HG02759 (cell line): ENCODE measurements at regions not wholly inside any gene's neighbourhood (a gene's known extent, or its start where the extent isn't known, plus 50 kb on each side); places are given as distances from the start of the nearest gene placed in this dataset.

ENCODE experiments used
- ATAC-seq: cut with Tn5 transposase; IDR thresholded peaks from one replicate; pipeline ENCODE4 v1.9.1; 2021; ENCODE audit warnings: mild to moderate bottlenecking, moderate library complexity; ENCODE audit not compliant: unreplicated experiment

DNA sequence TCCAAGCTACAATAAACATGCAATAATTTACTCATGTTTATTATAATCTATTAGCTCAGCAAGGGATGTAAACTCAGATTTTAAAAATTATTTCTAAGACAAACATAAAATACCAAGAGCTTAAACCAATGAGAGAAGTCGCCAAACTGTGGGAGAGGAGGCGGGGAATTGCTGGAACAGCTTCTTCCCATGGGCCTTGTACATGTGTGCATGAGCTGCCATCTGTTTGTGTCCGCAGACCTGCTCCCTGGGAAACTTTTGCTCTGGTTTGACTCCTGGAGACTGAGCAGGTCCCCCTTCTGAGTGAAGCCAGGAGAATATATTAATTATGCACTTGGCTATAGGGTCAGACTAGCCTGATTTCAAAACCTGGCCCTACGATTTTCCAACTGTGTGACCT, 655.9 kb upstream of the SOX11 start:
- no peak for ATAC-seq

DNA sequence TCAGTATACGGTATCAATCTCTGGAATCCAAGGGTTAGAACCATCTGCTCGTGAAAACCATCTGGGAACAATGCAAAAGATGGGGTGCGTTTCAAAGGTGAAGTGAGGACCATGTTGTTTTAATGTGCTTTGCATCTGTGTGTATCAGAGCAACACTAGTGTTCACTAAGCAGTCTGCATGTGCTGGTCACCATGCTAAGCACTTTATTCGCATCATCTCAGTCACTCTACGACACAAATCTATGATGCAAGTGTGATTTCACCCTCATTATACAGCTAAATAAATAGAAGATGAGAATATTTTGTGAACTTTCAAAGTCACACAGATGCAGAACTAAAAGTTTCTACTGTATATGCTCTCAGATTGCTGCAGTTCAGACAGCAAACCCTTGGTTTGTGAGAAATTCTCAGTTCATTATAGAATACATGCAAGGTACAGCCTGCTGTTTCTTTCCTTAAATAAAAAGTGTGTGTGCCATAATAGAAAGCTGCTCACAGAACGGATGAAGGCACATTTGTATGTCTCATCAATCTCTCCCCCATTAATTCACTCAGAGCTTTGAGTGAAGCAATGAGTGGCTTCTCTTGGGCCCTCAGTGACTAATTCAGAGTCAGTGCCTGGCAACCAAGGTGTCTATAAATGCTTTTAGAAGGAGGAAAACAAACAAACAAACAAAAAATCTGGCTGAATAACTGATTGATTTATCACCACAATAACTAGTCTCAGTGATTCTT, 652.8 kb upstream of the SOX11 start:
- no peak for ATAC-seq

DNA sequence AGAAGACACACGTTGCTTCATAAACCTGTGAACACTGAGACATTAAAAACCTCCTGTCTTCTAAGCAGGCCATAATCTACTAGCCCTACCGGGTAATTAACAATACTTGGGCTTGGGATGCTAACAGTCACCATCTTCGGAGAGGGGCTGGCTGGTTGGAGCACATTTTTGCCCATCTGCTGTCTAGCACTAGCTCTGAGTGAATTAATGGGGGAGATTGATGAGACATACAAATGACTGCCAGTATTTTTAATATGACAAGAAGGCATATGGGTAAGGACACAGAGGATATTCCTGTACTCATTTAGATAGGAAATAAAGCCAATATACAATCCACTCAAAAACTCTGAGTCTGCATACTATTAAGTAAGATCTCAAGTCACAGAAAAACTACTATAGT, 651.6 kb upstream of the SOX11 start:
- ATAC-seq: no peak

DNA sequence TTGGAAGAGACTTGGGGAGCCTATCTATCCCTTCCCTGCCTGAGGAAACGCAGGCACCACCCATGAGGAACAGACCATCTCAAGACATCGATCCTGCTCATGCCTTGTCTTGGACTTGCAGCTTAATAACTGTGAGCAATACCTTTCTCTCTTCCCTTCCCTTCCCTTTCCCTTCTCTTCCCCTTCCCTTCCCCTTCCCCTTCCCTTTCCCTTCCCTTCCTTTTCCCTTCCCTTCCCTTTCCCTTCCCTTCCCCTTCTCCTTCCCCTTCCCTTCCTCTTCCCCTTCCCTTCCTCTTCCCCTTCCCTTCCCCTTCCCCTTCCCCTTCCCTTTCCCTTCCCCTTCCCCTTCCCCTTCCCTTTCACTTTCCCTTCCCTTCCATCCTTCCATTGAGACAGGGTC, 650.7 kb upstream of the SOX11 start:
- no peak for ATAC-seq

DNA sequence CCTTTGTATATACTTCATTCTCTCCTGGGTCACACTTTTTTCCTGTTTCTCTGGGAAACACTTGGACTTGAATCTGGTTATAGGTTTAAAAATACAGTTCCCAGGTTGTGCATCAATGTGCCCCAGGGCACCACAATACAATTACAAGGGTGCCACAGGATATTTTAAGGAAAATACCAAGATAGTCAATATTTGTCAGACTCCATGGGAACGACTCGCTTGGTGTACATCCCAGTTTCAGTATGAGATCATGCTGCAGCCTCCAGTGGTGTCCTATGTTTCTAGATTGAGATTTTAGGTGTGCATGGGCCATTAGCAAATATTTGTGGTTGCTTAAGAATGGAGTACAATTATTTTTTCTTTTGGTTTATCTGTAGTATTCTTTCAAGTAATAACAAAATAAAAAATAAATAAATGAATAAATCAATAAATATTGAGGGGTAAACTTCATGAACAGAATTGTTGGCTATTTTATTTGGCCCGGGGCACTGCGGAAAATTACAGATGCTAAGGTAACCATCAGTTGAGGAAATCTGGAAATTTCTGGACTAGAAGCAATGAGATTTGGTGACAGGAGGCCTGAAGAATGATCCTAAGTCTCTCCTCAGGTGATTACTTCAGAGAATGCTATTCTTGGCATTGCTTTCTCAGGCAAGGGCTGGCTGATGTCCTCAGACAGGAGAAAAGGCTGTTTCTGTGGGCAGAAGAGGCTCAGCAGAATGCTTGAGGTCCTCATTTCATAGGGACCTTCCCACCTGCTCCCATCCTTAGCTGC, 649.3 kb upstream of the SOX11 start:
- no peak for ATAC-seq

DNA sequence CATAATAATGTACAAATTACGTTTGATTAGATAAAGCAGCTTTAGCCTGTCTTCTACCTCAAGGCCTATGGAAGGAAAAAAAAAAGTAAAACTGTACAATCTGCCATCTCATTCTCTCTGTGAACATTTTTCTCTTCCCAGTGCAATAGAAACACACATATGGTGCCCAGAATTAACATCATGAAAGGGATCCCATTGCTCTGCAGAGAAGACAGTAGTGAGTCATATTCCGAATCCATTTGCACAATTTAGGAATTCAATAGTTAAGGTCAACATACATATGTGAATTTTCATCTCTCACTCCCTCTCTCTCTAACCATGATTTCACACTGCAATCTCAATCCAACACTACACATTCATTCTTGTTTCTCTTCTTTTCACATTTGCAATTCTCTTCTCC, 640.9 kb upstream of the SOX11 start:
- ATAC-seq: no peak

DNA sequence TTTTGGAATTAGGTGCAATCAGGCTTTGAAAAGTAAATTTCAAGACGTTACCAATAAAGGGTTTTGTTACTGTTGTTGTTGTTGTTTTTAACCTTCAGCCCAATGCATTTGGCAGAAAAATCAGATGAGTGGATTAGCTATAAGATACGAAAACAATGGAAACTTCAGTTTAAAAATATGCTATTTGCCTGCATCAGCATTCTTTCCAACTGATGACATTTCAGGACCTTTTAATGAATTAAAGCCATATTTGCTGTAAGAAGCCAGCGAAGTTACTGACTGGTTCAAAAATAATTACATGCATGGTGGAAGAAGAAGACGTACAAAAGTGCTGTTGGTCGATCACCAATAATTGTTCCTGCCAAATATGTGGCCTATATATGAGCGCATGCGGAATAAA, 639.3 kb upstream of the SOX11 start:
- no peak for ATAC-seq

DNA sequence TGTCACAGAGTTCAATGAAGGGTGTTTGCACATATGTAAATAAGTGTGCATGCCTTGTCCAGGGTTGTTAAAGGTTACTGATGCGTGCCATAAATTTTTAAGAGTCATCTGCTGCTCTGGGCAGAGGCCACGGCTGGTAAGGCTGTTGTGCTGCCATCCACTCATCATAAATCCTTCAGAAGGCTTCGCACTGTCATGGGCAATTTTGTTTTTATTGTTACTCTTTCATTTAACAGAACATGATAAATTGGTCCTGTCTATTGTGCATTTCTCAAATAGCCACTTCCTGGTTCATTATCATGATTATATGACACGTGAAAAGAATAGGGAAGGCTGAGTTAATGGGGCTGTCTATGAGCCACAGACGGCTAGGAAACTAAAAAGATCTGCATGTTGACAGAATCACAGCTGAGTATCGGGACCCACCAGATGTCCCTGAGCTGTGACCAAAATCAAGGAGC, 634.3 kb upstream of the SOX11 start:
- no peak for ATAC-seq

DNA sequence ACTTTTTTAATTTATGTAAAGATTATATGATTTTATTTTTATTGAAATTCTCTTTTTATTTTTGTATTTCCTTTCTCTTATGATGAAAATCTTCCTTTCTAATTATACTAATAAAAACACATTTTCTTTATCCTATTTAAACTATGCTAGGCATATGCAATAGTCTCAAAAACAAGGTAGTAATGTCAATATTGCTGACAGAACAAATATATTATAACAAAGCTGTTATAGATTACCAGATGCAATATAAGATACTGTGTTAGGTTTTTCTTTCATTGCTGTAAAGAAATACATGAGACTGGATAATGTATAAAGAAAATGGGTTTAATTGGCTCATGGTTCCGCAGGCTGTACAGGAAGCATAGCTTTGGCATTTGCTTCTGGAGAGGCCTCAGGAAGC, 631.2 kb upstream of the SOX11 start:
- no peak for ATAC-seq

DNA sequence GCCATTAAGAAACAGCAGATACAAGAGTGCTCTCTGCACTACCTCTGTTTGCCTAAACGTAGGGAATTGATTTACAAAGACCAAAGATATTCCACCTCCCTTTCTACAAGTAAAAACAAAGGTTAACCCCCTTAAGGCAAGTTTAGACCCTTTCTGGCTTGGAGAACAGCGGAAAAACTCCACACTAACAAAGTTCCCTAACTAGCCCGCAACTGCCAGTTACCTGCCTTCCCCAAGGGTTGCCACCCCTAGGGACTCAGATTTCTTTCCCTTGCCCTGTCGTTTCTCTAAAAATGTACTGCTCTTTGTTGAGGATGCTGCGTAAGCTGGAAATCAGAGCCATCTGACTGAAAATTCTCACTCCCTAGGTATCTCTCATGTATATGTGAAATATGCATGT, 627.5 kb upstream of the SOX11 start:
- no peak for ATAC-seq

DNA sequence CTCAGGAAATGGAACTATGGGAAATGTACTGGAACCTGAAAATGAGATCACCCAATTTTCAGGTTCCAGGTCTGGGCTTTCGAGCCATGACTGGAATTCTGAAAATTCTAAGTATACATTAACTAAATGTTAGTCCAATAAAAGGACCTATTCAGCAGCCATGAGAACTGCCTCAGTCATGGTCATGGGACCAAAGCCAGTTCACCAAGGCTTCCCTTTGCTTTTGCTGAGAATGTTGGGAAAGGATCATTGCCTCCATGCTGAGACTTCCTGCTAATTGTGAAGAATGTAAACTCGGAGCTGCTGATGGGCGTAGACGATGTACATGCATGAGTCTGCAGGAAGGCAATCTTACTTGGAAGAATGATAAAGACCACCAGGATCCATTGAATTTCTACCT, 624.4 kb upstream of the SOX11 start:
- no peak for ATAC-seq

DNA sequence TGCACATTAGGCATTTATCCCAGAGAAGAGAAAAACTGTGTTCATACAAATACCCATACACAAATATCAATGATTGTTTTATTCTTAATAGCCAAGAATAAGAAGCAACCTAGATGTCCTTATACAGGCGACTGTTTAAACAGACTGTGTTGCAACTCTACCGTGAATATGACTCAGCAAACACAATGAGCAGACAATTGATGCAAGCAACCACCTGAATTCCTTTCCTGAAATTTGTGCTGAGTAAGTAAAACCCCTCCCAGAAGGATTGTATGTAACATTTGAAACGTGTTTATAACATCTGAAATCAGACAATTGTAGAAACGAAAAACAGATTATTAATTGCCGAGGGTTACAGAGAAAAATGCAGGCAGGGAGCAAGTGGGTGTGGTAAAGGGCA, 621.9 kb upstream of the SOX11 start:
- ATAC-seq: no peak

DNA sequence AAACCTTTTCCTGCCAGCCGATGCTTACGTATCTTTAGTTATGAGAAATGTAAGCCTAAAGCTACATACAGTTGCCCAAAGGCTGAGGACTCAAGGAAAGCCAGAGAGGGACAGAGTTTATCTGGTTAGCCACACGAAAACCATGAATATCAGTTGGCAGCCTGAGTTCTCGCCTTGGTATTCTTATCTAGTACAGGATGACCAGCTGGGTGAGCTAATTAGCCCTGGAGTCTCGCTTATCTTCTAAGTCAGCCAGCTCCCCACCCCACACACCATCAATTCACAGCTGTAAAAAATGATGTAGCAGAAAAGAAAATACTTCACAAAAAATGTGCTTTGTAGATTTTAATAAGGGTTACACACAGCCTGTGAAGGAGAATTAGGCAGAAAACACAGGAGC, 617.5 kb upstream of the SOX11 start:
- ATAC-seq: no peak

DNA sequence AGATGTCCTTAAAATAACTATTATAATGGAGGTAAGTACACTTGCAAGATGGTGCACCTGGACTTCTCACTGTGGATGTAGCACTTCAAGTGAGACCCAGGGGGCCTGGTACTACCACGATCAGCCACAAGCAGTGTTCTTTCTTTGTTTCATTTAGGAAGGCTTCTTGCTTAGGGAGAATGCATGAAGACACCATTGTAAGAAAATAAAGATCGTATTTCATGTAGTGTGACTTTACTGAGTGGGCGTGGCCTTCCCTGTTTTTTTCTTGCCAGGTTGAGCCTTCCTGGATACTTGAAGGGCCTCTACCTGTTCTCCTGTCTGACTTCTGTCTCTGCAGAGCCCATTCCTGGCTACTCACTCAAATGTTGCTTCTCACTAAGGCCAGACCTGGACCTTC, 615.6 kb upstream of the SOX11 start:
- ATAC-seq: no peak

DNA sequence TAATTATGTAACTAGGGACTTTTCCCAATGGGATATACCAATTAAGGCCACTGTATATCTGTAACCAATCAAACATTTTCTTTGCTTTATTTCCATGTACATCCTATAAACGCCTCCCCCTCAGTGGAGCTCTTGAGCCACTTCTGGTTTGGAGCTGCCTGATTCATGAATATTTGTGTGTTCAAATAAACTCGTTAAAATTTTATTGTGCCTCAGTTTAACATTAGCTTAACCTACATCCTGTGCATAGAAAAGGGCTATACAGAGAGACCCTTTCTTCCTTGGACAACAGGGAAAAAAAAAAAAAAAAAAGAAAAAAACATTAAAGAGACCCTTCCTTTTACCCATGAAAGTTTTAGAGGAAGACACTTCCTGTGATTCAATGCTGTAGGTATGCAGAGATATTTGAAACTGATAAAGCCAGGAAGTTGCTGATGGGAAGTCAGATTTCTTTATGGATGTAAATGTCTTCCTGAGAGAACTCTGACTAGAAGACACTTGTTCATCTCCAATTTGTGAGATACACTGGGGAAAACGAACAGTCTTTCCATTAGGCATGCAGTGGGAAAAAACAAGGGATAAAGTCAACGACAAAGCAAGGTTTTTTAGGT, 614.6 kb upstream of the SOX11 start:
- no peak for ATAC-seq

DNA sequence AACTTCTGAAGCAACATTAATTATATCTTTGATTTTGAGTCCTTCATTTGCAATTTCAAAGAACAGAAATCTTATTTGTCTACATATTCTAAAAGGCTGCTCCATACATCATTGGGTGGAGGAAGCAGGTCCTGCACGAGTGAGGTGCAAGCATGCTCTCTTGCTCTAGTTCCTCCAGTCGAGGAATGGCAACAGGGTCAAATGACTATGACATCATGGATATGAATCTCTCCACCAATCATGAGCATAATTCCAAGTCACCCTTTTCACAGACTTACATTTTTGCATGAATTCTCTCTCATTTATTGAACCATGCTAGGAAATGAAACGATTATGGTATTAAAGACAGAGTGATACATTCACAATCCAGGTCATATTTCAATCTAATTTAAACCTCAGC, 608.8 kb upstream of the SOX11 start:
- ATAC-seq: no peak

DNA sequence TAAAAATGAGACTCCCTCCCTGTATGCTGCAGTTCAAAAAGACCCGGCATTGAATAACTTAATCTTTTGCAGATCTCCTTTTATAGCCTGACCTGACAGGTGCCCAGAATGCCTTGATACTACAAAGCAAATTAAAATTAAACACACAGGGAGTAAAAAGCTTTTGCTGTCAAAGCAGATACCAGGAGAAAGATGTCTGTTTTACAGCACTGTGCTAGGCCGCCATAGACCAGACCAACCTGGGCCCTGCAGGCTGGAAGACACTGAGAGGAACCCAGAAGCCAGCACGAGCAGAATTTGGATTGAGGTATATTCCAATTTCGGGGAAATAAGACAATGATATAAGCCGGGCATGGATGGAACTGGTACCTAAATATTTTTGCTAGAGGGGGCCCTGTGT, 602.8 kb upstream of the SOX11 start:
- no peak for ATAC-seq

DNA sequence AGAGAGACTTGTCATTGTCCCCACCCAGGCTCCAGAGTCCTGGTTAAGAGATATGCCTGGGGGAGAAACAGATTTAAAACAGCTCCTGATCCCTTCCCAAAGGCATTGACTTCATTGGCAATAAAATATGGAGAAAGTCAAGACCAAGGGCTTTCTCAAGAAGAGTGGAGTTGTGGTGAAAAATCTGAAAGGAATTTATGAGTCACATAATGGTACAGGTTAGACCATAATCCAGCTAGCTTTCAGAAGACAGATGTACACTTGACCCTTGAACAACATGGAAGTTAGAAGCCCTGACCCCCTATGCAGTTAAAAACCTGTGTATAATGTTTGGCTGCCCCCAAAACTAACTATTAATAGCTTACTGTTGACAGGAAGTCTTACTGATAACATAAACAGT, 599.1 kb upstream of the SOX11 start:
- ATAC-seq: no peak

DNA sequence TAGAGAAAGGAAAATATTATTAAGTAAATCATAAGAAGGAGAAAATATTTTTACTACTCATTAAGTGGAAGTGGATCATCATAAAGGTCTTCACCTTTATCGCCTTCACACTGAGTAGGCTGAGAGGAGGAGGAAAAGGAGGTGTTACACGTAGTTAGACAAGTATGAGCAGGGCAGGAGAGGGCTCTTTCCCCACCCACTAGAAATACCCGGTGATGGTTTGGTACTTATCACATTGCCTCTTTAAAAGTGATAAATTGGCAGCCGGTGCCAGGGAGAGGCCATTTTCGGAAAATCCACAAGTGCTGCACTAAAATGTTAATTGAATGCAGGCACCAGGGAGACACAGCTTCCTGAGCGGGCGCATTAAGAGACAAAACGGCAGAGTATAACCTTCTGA, 598.7 kb upstream of the SOX11 start:
- ATAC-seq: no peak

DNA sequence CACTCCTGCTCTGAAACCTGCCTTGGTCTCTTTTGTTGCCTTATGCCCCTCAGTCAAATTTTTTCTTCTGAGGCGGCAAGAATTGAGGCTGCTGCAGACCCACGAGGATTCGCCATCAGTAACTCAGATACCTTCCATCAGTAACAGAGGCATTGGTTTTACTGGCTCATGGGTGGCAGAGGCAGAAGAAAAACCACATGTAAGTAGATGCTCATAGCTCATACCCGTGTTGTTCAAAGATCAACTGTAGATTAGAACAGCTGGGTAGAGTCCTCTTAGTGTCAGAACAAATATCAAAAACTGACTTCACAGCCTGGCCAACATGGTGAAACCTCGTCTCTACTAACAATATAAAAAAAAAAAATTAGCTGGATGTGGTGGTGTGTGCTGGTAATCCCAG, 598.0 kb upstream of the SOX11 start:
- no peak for ATAC-seq

DNA sequence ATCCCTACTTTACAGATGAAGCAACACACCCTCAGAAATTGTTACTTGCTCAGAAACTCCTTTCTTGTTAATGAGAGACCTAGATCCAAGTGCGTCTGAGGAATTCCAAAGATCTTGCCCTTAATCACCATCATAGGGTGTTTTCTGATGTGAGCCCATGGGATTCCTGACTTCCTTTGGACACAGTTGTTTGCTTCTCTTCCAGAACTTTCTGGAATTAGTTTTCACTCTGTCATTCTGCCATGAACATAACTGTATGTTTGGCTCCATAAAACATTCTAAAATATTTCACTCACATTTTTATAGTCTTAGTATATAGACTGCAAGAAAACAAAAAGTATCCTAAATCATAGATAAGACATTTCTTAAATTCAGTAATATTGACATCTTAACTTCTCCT, 593.9 kb upstream of the SOX11 start:
- no peak for ATAC-seq

DNA sequence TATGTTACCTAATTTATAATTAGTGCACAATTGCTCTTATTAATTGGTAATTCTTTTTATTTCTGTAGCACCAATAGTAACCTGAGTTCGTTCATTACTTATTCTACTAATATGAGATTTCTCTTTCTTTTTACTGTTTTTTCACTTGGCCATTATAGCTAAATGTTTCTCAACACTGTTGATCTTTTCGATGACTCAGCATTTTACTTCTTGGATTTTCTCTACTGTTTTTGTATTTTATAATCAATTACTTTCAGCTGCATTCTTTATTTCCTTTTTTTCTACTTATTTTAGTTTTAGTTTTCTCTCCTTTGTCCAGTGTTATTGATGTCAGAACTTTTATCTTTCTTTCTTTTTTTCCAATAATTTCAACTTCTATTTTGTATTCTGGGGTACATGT, 589.4 kb upstream of the SOX11 start:
- no peak for ATAC-seq
